NT2/D1 (cell line): ENCODE measurements at regions not wholly inside any gene's neighbourhood (a gene's known extent, or its start where the extent isn't known, plus 50 kb on each side); places are given as distances from the start of the nearest gene placed in this dataset.
"Not testable (repeated sequence)": the region's sequence is repeated elsewhere in the genome, so short reads cannot be mapped to it uniquely, and the experiment has no call there.

Source experiments
- DNase-seq: peaks from one replicate; pipeline ENCODE4 v3.0.0-alpha.2; 2011; ENCODE audit warnings: low read depth, low spot score
- H3K27me3 ChIP-seq: 2 replicates; pipeline ENCODE4 v1.6.0; 2011; ENCODE audit warnings: mild to moderate bottlenecking; ENCODE audit not compliant: insufficient read length, insufficient read depth
- H3K36me3 ChIP-seq: 2 replicates; pipeline ENCODE4 v1.6.1; 2011; ENCODE audit warnings: mild to moderate bottlenecking, low read length, mixed read lengths; ENCODE audit not compliant: insufficient read depth, insufficient read length
- H3K4me1 ChIP-seq: 2 replicates; pipeline ENCODE4 v1.5.1; 2011; ENCODE audit not compliant: insufficient read depth, insufficient read length
- H3K4me3 ChIP-seq: 2 replicates; pipeline ENCODE4 v1.5.1; 2011; ENCODE audit warnings: low read depth; ENCODE audit not compliant: insufficient read length
- H3K9ac ChIP-seq: 2 replicates; pipeline ENCODE4 v1.6.0; 2011; ENCODE audit warnings: low read depth; ENCODE audit not compliant: insufficient read length
- H3K9me3 ChIP-seq: 2 replicates; pipeline ENCODE4 v1.5.1; 2011; ENCODE audit warnings: mild to moderate bottlenecking, low read length; ENCODE audit not compliant: insufficient read depth
- SUZ12 ChIP-seq: IDR thresholded peaks from 2 replicates; pipeline ENCODE4 v1.6.1; 2011; ENCODE audit not compliant: insufficient read length, insufficient read depth; ENCODE audit errors: extremely low read depth
- YY1 ChIP-seq: IDR thresholded peaks from 2 replicates; pipeline ENCODE4 v1.6.1; 2011; ENCODE audit not compliant: insufficient read length, insufficient read depth
- ZNF274 ChIP-seq: IDR thresholded peaks from 2 replicates; pipeline ENCODE4 v1.6.1; 2011; ENCODE audit warnings: mild to moderate bottlenecking, low read depth, low read length

DNA sequence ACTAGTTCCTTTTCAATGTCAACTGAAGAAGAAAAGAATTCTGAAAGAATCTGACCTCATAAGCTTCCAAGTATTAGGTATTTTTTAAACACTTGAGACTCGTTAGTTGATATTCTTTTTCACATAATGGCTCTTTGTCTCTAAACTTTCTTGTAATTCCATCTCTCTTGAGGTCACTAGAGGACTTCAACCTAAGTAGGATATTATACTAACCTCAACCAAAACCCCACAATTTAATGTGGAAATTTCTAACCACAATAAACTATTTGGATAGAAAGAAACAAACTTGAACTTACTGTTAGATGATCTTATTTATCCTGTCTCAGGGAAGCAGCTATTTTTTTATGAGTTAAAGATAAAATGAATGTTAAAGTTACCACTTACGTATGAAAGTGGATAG lies 206.9 kb upstream of the FSIP2 start:
- no peaks in the 10 kb centered on the region for H3K9me3 ChIP-seq
- no peak overlapping the region for H3K9ac ChIP-seq
- DNase-seq, result no peak

GRCh38 chr2:185537689-185538088 lies 200.9 kb upstream of the FSIP2 start:
- H3K9ac ChIP-seq, result no peak overlapping the region
- no peaks in the 10 kb centered on the region for H3K27me3 ChIP-seq
- H3K4me1 ChIP-seq, result no peaks in the 10 kb centered on the region
- no peaks in the 10 kb centered on the region for H3K9me3 ChIP-seq
- TF ChIP-seq YY1 (no peak), ZNF274 (no peak), SUZ12 (no peak)
- no peak overlapping the region for H3K4me3 ChIP-seq
- DNase-seq, result no peak
- no peaks in the 10 kb centered on the region for H3K36me3 ChIP-seq

More for the DNA sequence above, 206.9 kb upstream of the FSIP2 start:
- Histone ChIP-seq H3K4me3 (no peak overlapping the region), H3K4me1 (no peaks in the 10 kb centered on the region), H3K36me3 (no peaks in the 10 kb centered on the region), H3K27me3 (no peaks in the 10 kb centered on the region)
- no peak for TF ChIP-seq YY1
- TF ChIP-seq ZNF274, result no peak
- no peak for TF ChIP-seq SUZ12

DNA sequence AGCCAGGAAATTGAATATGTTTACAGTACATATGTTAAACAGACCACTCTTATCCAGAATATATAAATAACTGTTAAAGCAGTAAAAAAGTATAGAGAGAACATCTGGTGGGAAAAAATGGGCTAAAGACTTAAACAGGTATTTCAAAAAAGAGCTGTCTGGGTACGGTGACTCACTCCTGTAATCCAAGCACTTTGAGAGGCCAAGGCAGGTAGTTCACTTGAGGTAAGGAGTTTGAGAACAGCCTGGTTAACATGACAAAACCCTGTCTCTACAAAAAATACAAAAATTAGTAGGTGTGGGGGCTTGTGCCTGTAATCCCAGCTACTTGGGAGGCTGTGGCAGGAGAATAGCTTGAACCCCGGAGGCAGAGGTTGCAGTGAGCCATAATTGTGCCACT lies 171.4 kb upstream of the FSIP2 start:
- DNase-seq, result no peak
- peaks cover 7% of the 10 kb centered on the region; the same call in 1 of the 2 replicates for H3K9me3 ChIP-seq
- H3K9ac ChIP-seq, result no peak overlapping the region
- H3K36me3 ChIP-seq, result no peaks in the 10 kb centered on the region
- H3K27me3 ChIP-seq, result no peaks in the 10 kb centered on the region
- H3K4me3 ChIP-seq, result no peak overlapping the region
- no peaks in the 10 kb centered on the region for H3K4me1 ChIP-seq
- TF ChIP-seq ZNF274, result no peak
- TF ChIP-seq YY1, result no peak
- TF ChIP-seq SUZ12, result no peak

GRCh38 chr2:185567940-185568339 lies 170.7 kb upstream of the FSIP2 start:
- H3K27me3 ChIP-seq, result no peaks in the 10 kb centered on the region
- H3K4me1 ChIP-seq, result no peaks in the 10 kb centered on the region
- no peak for TF ChIP-seq YY1
- no peak for TF ChIP-seq SUZ12
- no peak for TF ChIP-seq ZNF274
- DNase-seq, result no peak
- no peak overlapping the region for H3K4me3 ChIP-seq
- H3K9ac ChIP-seq, result no peak overlapping the region
- no peaks in the 10 kb centered on the region for H3K36me3 ChIP-seq
- H3K9me3 ChIP-seq, result peaks cover 7% of the 10 kb centered on the region; the same call in 1 of the 2 replicates

- Histone ChIP-seq H3K9me3 (0 out of 2 replicates have a peak, but pooled peaks cover 6% of the 10 kb centered on the region), H3K4me1 (no peaks in the 10 kb centered on the region), H3K4me3 (no peak overlapping the region), H3K36me3 (no peaks in the 10 kb centered on the region), H3K27me3 (no peaks in the 10 kb centered on the region), H3K9ac (no peak overlapping the region)
- no peak for DNase-seq
- TF ChIP-seq SUZ12 (no peak), YY1 (no peak), ZNF274 (no peak)
Measured at GRCh38 chr2:185578322-185578721, 160.3 kb upstream of the FSIP2 start.

- Histone ChIP-seq H3K27me3 (no peaks in the 10 kb centered on the region), H3K4me1 (no peaks in the 10 kb centered on the region), H3K4me3 (no peak overlapping the region), H3K9ac (no peak overlapping the region), H3K9me3 (peaks cover 28% of the 10 kb centered on the region), H3K36me3 (no peaks in the 10 kb centered on the region)
- no peak for TF ChIP-seq SUZ12
- no peak for TF ChIP-seq ZNF274
- TF ChIP-seq YY1, result no peak
- peak; percentile 27 for DNase-seq
Measured at GRCh38 chr2:185583058-185583816, 155.4 kb upstream of the FSIP2 start.

GRCh38 chr2:185585165-185585564 lies 153.4 kb upstream of the FSIP2 start:
- H3K4me1 ChIP-seq, DNase-seq, H3K4me3 ChIP-seq, H3K27me3 ChIP-seq, H3K9ac ChIP-seq, H3K36me3 ChIP-seq: not testable (repeated sequence)
- H3K9me3 ChIP-seq, result peaks cover 28% of the 10 kb centered on the region

- not testable (repeated sequence) for H3K9ac ChIP-seq, H3K9me3 ChIP-seq, H3K36me3 ChIP-seq, H3K4me1 ChIP-seq, H3K27me3 ChIP-seq, DNase-seq
- H3K4me3 ChIP-seq, result peak overlapping the region; percentile 30
Measured at GRCh38 chr2:185591276-185591675, 147.3 kb upstream of the FSIP2 start.
